ENCODE measurements at regions not wholly inside any gene's neighbourhood (a gene's known extent, or its start where the extent isn't known, plus 50 kb on each side); places are given as distances from the start of the nearest gene placed in this dataset.
A peak's percentile ranks its signal among the peaks of the same experiment; 100 is the strongest.
"Not testable (repeated sequence)": the region's sequence is repeated elsewhere in the genome, so short reads cannot be mapped to it uniquely, and the experiment has no call there.

- DNase-seq: no peak
Observed at GRCh38 chr2:195342061-195342460, 315.0 kb upstream of the SLC39A10 start.

DNA sequence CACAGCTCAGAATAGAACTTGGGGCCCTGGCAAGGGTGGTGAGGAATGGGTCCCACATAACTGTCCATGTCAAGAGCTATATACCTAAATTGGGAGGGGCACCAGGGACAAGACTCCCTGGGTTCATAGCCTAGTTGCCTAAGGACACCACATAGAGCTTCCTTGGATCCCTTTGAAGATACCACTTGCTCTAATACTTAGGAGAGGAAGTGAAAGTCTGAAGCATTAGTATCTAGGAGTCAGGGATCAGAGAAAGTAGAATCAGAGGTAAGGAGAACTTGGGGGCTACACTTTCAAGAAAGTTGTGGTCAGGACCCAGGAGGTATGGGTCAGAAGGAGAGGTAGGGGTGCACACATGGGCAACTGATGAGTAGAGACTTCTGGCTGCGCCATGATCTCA is 318.2 kb upstream of the SLC39A10 start:
- no peak for DNase-seq

GRCh38 chr2:195337597-195337996 is 319.4 kb upstream of the SLC39A10 start:
- no peak for DNase-seq

DNA sequence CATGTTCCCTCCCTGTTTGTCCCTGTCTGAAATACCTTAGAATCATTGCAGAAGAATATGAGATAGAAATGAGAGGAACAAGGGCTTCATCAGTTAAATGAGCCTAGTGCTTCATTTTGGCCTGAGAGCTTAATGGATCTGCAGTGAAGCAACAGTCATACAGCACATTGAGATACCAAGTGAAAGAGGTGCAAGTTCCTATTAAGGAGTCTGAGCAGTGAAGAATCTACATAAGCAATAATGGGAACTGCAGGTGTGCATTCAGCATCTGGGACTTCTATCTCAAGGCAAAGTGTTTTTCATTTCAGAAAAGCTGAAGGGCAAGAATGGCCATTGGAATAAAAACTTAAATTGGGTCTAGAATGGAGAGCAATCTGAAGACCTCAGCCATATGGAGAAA is 323.2 kb upstream of the SLC39A10 start:
- DNase-seq: no peak

- no peak for DNase-seq
Observed at GRCh38 chr2:195331966-195332365, 325.1 kb upstream of the SLC39A10 start.

GRCh38 chr2:195331129-195331528 is 325.9 kb upstream of the SLC39A10 start:
- DNase-seq: no peak

GRCh38 chr2:195330513-195330956 is 326.5 kb upstream of the SLC39A10 start:
- DNase-seq: peak; percentile 80

- DNase-seq: not testable (repeated sequence)
Observed at GRCh38 chr2:195329784-195330183, 327.2 kb upstream of the SLC39A10 start.

DNA sequence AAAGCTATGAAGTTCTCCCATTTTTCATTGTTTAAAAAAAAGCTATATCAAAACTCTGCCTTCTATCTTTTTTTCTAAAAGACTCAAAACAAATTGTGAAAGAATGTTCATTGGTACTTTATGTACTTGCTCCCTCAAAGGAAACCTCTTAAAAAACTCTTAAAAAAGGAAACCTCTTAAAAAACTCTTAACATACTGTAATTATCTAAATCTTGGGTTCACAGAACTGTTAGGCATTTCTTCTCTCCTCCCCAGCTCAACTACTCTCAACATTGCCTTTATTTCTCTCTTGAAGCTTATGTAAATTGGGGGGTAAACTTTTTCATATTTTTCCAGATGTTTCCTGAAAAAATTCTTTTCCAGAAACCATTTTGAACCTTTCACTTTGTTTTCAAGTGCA is 330.5 kb upstream of the SLC39A10 start:
- no peak for DNase-seq

- DNase-seq: peak; percentile 45
Observed at GRCh38 chr2:195322324-195322723, 334.7 kb upstream of the SLC39A10 start.

GRCh38 chr2:195320413-195320973 is 336.5 kb upstream of the SLC39A10 start:
- DNase-seq: no peak

GRCh38 chr2:195319548-195320412 is 337.2 kb upstream of the SLC39A10 start:
- DNase-seq: no peak

DNA sequence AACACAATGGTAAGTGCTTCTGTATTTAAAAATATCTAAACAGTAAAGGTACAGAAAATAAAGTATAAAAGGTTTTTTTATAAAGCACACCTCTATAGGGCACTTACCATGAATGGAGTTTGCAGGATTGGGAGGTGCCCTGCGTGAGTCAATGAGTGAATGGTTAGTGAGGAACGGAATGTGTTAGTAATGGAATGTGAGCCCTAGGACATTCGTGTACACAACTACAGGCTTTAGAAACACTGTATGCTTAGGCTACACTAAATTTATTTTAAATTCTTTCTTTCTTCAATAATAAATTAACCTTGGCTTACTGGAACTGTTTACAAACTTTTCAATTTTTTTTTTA is 337.9 kb upstream of the SLC39A10 start:
- DNase-seq: no peak

DNA sequence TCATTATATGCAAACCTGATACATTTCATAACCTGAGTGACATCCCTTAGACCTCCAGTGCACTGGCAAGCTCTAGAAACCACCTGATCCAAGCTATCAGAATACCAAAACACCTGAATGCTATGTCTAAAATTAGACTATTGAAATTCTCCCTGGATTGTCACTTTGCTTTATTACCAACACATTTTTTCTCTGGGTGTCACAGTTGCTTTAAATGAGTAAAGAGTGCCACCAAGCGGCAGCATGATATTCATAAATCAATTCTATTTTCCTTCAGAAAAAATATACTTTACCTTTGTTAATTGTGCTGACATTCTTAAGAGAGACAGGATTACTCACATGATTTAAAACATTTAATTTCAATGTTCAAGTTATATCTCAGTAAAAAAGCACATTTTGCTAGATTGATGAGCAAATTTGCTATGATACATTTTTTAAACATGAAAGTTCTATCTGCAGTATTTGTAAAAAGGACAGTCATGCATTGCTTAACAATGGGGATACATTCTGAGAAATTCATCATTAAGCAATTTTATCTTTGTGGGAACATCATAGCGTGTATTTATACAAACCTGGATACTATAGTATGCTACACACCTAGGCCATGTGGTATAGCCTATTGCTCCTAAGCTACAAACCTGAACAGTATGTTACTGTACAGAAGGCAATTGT is 338.4 kb upstream of the SLC39A10 start:
- DNase-seq: peak; percentile 69

DNA sequence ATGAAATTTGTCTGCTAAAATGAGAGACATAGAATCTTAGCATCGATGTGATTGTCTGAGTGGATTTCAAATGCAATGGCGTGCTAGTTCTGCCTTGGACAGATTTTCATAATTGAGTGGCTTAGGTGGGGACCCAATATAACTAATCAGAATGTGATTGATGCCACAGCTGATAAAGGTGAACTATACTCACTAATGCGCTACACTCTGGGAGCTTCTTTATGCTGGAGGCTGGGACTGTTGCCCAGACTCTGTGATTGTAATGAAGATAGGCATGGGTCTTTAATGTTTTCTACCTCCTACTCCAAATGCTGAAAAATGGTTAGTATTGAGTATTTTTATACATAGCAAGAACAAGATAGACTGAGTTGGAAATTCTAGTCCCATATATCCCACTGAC is 339.5 kb upstream of the SLC39A10 start:
- no peak for DNase-seq

DNA sequence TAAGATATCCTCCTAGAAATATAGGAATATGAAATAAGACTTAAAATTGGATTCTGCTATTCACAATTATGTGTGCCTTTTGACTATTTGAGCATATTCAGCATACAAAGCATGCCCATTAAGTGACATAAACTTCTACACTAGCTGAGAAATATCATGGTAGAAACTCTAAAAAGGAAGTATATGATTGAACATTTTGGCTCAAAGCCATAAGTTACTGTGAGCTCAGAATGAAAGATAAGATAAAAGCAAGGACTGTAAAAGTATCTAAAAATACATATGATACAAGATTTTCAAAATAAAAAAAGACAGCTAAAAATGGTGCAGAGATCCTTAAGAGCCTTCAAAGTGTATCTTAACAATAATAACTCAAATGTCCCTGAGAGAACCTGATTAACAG is 340.5 kb upstream of the SLC39A10 start:
- DNase-seq: no peak

DNA sequence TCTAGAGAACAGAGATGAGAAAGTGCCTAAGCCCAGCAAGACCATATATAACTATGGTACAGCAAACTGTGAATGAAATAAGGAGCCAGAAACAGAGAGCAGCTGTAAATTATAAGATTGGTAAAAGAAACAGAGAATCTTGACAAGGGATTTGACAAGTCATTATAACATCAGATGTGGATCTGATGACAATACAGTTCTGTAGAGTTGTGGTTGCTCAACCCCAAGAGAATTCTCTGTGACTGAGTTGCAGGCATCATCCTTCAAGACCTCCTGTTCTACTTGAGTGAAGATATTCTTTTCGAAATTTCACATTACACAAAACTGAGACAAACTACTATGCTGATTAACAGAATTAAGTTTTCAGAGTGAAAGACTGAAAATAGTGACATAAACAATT is 343.1 kb upstream of the SLC39A10 start:
- DNase-seq: no peak

GRCh38 chr2:195312662-195313061 is 344.4 kb upstream of the SLC39A10 start:
- no peak for DNase-seq

GRCh38 chr2:195308163-195308562 is 348.9 kb upstream of the SLC39A10 start:
- no peak for DNase-seq

DNA sequence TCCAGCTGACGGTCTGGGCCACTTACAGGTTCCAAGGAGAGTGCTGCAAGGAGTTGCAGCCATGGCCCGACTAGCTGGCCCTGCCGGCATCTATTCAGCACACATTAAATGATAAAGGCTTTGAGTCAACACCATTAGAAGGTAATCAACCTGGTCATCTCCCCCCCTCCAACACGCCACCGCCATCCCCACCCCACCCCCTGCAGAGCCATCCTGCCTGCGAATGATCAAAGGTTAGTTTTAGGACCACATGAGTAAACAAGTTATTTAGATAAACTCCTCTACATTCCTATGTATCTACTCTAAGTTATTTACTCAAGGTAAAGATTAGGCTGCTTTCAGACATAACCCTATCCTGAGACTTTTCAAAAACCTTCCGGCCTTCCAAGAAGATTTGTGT is 349.3 kb upstream of the SLC39A10 start:
- no peak for DNase-seq

DNA sequence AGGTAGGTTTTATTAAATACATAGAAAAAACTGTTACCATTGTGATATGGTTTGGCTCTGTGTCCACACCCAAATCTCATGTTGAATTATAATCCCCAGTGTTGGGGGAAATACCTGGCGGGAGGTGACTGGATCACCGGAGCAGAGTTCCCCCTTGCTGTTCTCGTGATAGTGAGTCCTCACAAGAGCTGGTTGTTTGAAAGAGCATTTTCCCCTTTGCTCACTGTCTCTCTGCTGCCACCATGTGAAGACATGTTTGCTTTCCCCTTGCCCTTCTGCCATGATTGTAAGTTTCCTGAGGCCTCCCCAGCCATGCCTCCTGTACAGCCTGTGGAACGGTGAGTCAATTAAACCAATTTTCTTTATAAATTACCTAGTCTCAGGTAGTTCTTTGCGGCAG is 352.7 kb upstream of the SLC39A10 start:
- DNase-seq: no peak

GRCh38 chr2:195300631-195301030 is 356.4 kb upstream of the SLC39A10 start:
- DNase-seq: no peak

GRCh38 chr2:195299600-195299999 is 357.4 kb upstream of the SLC39A10 start:
- DNase-seq: no peak

DNA sequence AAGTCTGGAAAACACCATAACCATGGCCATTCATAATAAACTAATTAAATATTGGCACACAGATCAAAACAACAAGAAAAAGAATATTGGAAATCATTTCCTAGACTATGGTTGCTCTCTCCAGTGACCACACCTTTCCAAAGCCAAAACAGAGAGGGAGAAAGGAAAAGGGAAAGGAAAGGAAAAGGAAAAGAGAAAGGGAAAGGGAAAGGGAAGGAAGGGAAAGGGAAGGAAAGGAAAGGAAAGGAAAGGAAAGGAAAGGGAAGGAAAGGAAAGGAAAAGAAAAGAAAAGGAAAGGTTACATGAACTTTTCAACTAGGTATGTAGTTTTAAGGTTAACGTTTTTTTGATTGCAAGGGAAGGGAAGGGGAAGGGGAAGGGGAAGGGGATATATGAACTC is 360.5 kb upstream of the SLC39A10 start:
- no peak for DNase-seq
